ENCODE measurements at regions not wholly inside any gene's neighbourhood (a gene's known extent, or its start where the extent isn't known, plus 50 kb on each side); places are given as distances from the start of the nearest gene placed in this dataset.

DNA sequence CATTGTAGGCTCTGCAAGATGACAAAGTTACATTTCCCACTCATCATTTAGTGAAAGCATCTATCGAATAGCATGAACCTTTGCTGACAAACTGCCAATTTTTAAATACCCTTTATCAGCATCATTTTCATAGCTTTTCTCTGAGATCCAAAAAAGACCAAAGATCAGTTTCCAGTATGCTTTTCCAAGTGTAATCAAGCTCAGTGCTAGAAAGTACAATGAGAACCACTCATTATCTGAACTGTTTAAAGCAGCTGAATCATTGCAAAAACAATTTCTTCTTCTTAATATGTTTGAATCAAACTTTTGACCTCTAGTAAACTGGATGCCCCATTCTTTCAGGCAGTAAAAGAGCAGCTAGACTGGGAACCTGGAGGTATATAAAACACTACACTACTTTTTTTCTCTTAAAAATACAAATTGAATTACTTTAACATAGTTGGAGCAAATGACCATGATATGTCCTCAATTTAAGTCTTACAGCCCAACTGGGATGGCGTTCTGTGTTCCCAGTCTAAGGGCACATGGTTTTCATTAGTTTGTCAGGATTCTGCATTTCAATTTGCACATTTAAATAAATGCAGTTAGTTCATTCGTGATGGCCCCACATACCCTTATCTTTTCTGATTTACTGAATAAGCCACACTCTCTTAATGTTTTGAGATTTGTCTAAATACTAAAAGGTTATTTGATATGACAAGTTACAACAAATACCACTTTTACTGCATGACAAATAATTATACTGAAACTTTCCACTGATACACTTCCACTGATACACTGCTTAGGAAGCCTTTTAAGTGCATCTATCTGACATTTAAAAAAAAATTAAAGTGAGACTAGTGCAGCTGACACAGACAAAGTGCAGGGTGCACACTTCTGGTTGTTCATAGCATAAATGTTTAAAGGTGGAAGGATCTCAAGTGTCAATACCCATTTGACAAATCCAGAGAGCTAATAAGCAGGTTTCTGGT, 146.0 kb upstream of the FRMD4B start:
- TF ChIP-seq, protein P1, sequence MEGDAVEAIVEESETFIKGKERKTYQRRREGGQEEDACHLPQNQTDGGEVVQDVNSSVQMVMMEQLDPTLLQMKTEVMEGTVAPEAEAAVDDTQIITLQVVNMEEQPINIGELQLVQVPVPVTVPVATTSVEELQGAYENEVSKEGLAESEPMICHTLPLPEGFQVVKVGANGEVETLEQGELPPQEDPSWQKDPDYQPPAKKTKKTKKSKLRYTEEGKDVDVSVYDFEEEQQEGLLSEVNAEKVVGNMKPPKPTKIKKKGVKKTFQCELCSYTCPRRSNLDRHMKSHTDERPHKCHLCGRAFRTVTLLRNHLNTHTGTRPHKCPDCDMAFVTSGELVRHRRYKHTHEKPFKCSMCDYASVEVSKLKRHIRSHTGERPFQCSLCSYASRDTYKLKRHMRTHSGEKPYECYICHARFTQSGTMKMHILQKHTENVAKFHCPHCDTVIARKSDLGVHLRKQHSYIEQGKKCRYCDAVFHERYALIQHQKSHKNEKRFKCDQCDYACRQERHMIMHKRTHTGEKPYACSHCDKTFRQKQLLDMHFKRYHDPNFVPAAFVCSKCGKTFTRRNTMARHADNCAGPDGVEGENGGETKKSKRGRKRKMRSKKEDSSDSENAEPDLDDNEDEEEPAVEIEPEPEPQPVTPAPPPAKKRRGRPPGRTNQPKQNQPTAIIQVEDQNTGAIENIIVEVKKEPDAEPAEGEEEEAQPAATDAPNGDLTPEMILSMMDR (IDR thresholded peaks at IDR 0.05) = no peak
- TF ChIP-seq ZFX (IDR thresholded peaks at IDR 0.05; ENCODE audit: borderline replicate concordance) = no peak

Measured in 22Rv1 (cell line).